K562 (cell line): ENCODE measurements at regions not wholly inside any gene's neighbourhood (a gene's known extent, or its start where the extent isn't known, plus 50 kb on each side); places are given as distances from the start of the nearest gene placed in this dataset.

Experiments
- ATAC-seq: fragments of 200-7000 bp; cut with Tn5 transposase; 3 replicates; pipeline ENCODE4 v1.9.1; 2020; ENCODE audit warnings: moderate library complexity
- BruUV-seq: library from RNA; stranded (reverse); fragments of 400-500 nt; replicated peaks from 2 replicates; lab custom pipeline; 2021; lab: Mats Ljungman, UMichigan
- CTCF ChIA-PET: fragments of 300-600 bp; formaldehyde crosslinking; extraction: SDS; loops from one replicate; lab custom pipeline; 2021; ENCODE audit warnings: low intra/inter-chr PET ratio; lab: Yijun Ruan, JAX
- POLR2A ChIA-PET: fragments of 300-600, 350-650 bp; sonication (Branson Sonifier 250); formaldehyde crosslinking; extraction: SDS; loops from one replicate; lab custom pipeline; 2021; ENCODE audit warnings: antibody characterized with exemption, inconsistent platforms; lab: Yijun Ruan, JAX
- DNase-seq, 4 experiments: peaks; one replicate each; pipeline versions ENCODE4 v3.0.0 to v3.0.0-alpha.2; 2011 to 2018; ENCODE audit warnings: low spot score in 3 of 4, mixed read lengths in 3 of 4; ENCODE audit errors: extremely low read depth in 1 of 4
- FAIRE-seq: peaks from 2 replicates; lab custom pipeline; 2011; peaks lifted over from hg19 to GRCh38; lab: Jason Lieb, UNC
- H2AFZ ChIP-seq: 2 replicates; pipeline ENCODE4 v1.6.0; 2011; ENCODE audit warnings: low read depth, low read length, control low read depth, inconsistent platforms
- H3K27ac ChIP-seq: fragments of 200-600 bp; 3 replicates; pipeline ENCODE4 v1.8.0; 2011; ENCODE audit warnings: low read depth, mild to moderate bottlenecking, control low read depth, inconsistent platforms, low read length, moderate library complexity, mixed read lengths; ENCODE audit errors: extremely low read depth
- H3K27me3 ChIP-seq, 2 experiments: fragments of 300-600 bp in 1 of 2; 2 replicates in 1 of 2; 3 replicates in 1 of 2; pipeline versions ENCODE4 v1.6.0 to v1.8.0; 2011; ENCODE audit warnings: inconsistent platforms in 2 of 2, low read length in 2 of 2, mild to moderate bottlenecking in 1 of 2, mixed read lengths in 1 of 2, moderate library complexity in 1 of 2; ENCODE audit not compliant: control insufficient read depth in 2 of 2, insufficient read depth in 2 of 2
- H3K36me3 ChIP-seq: fragments of 300-600 bp; 3 replicates; pipeline ENCODE4 v1.8.0; 2011; ENCODE audit warnings: mild to moderate bottlenecking, low read length, inconsistent platforms; ENCODE audit not compliant: control insufficient read depth, insufficient read depth
- H3K4me1 ChIP-seq, 2 experiments: fragments of 200-600 bp in 1 of 2; replicated peaks in 1 of 2; 2 replicates in 1 of 2; 3 replicates in 1 of 2; pipeline versions ENCODE4 v1.5.1 to v1.8.0; 2011; ENCODE audit warnings: inconsistent platforms in 2 of 2, low read length in 2 of 2, mild to moderate bottlenecking in 1 of 2, mixed read lengths in 1 of 2, moderate library complexity in 1 of 2; ENCODE audit not compliant: control insufficient read depth in 2 of 2, insufficient read depth in 2 of 2
- H3K4me2 ChIP-seq: 2 replicates; pipeline ENCODE4 v1.6.1; 2011; ENCODE audit warnings: low read length, control low read depth, inconsistent platforms, mixed read lengths; ENCODE audit not compliant: insufficient read depth
- H3K4me3 ChIP-seq: fragments of 200-600 bp; sonication (generic), shearing (Covaris generic); 2 replicates; pipeline ENCODE4 v1.5.1; 2016; ENCODE audit warnings: control low read depth, inconsistent platforms
- H3K79me2 ChIP-seq: fragments of 200-600 bp; 3 replicates; pipeline ENCODE4 v1.8.0; 2011; ENCODE audit warnings: low read length, inconsistent platforms; ENCODE audit not compliant: control insufficient read depth, insufficient read depth
- H3K9ac ChIP-seq, 2 experiments: 2 replicates each; pipeline versions ENCODE4 v1.6.0 to v1.6.1; 2011; ENCODE audit warnings: low read depth in 2 of 2, low read length in 2 of 2, control low read depth in 1 of 2, inconsistent platforms in 1 of 2, mild to moderate bottlenecking in 1 of 2, mixed read lengths in 1 of 2; ENCODE audit not compliant: insufficient read depth in 1 of 2
- H3K9me1 ChIP-seq: one replicate; pipeline ENCODE4 v1.6.0; 2011; ENCODE audit warnings: inconsistent platforms, mild to moderate bottlenecking, low read length, moderate library complexity; ENCODE audit not compliant: control insufficient read depth, insufficient read depth
- H3K9me3 ChIP-seq: replicated peaks from 2 replicates; pipeline ENCODE4 v1.5.1; 2011; ENCODE audit warnings: low read depth, low read length, inconsistent platforms; ENCODE audit not compliant: control insufficient read depth, insufficient read depth
- H4K20me1 ChIP-seq: replicated peaks from 2 replicates; pipeline ENCODE4 v1.6.1; 2011; ENCODE audit warnings: low read length, inconsistent platforms, mixed read lengths; ENCODE audit not compliant: control insufficient read depth, insufficient read depth
- FOXK1 ChIP-seq: sonication (generic); formaldehyde crosslinking; IDR thresholded peaks from 2 replicates; pipeline ENCODE4 v1.8.0; 2022; ENCODE audit warnings: missing genetic modification reagents, mild to moderate bottlenecking, borderline replicate concordance
- KLF10 ChIP-seq: fragments of 250-450 bp; sonication (Bioruptor Pico); IDR thresholded peaks from 2 replicates; pipeline ENCODE4 v1.6.1; 2021; ENCODE audit warnings: matching md5 sums
- POLR2AphosphoS2 ChIP-seq: IDR thresholded peaks from 2 replicates; pipeline ENCODE4 v1.6.1; 2012; ENCODE audit warnings: low read length, improper control_type of control experiment
- POLR2B ChIP-seq: fragments of 450-650 bp; IDR thresholded peaks from 2 replicates; pipeline ENCODE4 v1.6.1; 2018; ENCODE audit warnings: low read depth; ENCODE audit not compliant: partially characterized antibody
- PTTG1 ChIP-seq: fragments of 450-650 bp; IDR thresholded peaks from 2 replicates; pipeline ENCODE4 v1.6.1; 2016; ENCODE audit warnings: low read depth, mild to moderate bottlenecking, missing genetic modification characterization, missing compliant biosample characterization
- SMAD4 ChIP-seq: fragments of 250-450 bp; sonication (Bioruptor Pico); conservative IDR thresholded peaks from 2 replicates; pipeline ENCODE4 v1.8.0; 2021; ENCODE audit warnings: inconsistent platforms, mild to moderate bottlenecking, moderate library complexity
- TAL1 ChIP-seq: fragments of 450-650 bp; IDR thresholded peaks from 2 replicates; pipeline ENCODE4 v1.6.1; 2016; ENCODE audit warnings: mild to moderate bottlenecking
- TEAD2 ChIP-seq: fragments of 450-650 bp; IDR thresholded peaks from 2 replicates; pipeline ENCODE4 v1.6.1; 2016; ENCODE audit warnings: missing genetic modification characterization, control low read depth, missing compliant biosample characterization
- TEAD4 ChIP-seq, 2 experiments: sonication (generic) in 1 of 2; formaldehyde crosslinking in 1 of 2; IDR thresholded peaks; 2 replicates each; pipeline versions ENCODE4 v1.6.1 to v1.8.0; 2012 to 2022; ENCODE audit warnings: borderline replicate concordance in 1 of 2, inconsistent platforms in 1 of 2, low read length in 1 of 2, mild to moderate bottlenecking in 1 of 2, missing genetic modification reagents in 1 of 2
- WHSC1 ChIP-seq: IDR thresholded peaks from one replicate; pipeline ENCODE4 v1.6.1; 2012; ENCODE audit warnings: low read length, control low read depth, inconsistent platforms
- ZNF124 ChIP-seq: sonication (generic); formaldehyde crosslinking; IDR thresholded peaks from 2 replicates; pipeline ENCODE4 v1.8.1; 2022; ENCODE audit warnings: missing genetic modification reagents
- ZNF512 ChIP-seq: IDR thresholded peaks from 2 replicates; pipeline ENCODE4 v1.6.1; 2016; ENCODE audit warnings: missing genetic modification characterization, missing compliant biosample characterization
- ZNF830 ChIP-seq: fragments of 250-450 bp; sonication (Bioruptor Pico); IDR thresholded peaks from 2 replicates; pipeline ENCODE4 v1.5.0; 2021; ENCODE audit warnings: mild to moderate bottlenecking
- WGBS: fragments of 100-300 bp; shearing (Covaris generic); methylation state at CpG from one replicate; pipeline ENCODE4 v1.1.6; 2016; ENCODE audit warnings: low coverage, mixed read lengths; ENCODE audit not compliant: insufficient coverage; ENCODE audit errors: missing lambda C conversion rate; 5-methylcytosine and 5-hydroxymethylcytosine counted together
- in situ Hi-C: fragments of 300-500 bp; cut with MboI; formaldehyde crosslinking; loops from 4 replicates; pipeline ENCODE4 v1.15.0; 2018; ENCODE audit warnings: inconsistent platforms, mixed read lengths
- intact Hi-C: fragments of 100-400 bp; cut with micrococcal nuclease; formaldehyde crosslinking; loops from 2 replicates; pipeline ENCODE4 v1.14.2; 2022
- TF ChIP-seq, protein P1 (sequence below): fragments of 250-450 bp; sonication (Bioruptor Pico); IDR thresholded peaks from 2 replicates; pipeline ENCODE4 v1.8.0; 2021; ENCODE audit warnings: moderate library complexity, mild to moderate bottlenecking, inconsistent platforms

DNA sequence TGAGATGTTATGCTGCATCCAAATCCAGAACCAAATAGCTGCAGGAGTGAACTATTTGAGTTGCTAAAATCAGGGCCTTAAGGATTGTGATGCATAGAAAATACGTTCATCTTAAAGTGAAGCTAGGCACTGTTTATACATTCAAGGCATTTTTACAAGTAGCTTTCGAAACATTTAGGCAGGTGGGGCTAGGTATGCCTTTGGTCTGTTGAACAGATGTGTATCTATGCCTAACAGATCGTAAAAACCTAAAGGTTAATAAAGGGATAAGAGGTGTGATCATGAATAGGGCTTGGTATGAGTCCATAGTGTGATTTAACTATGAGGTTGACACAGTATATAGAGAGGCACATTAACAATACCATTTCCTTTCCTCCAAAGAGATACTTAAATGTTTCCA, 262.5 kb downstream of the SEMA3D start:
- POLR2A ChIA-PET = interaction anchor here (0.6 kb wide), 1 partner anchor 26 kb away, joined by 3 read pairs; no protein-coding TSS in a partner anchor
- no peaks in the 10 kb centered on the region for H3K36me3 ChIP-seq
- DNase-seq = no peak
- TF ChIP-seq WHSC1 (no peak), TEAD2 (tag) (no peak), TAL1 (no peak)
- TF ChIP-seq, all 486 proteins: peak for 0
- H3K79me2 ChIP-seq = no peaks in the 10 kb centered on the region
- H3K4me2 ChIP-seq = no peak overlapping the region
- no peaks in the 10 kb centered on the region for H3K27me3 ChIP-seq
- H3K9me3 ChIP-seq = no peaks in the 10 kb centered on the region
- no peak overlapping the region for H3K27ac ChIP-seq
- BruUV-seq = no TSS peak
- H3K9me1 ChIP-seq = no peaks in the 10 kb centered on the region
- no peaks in the 10 kb centered on the region for H3K4me1 ChIP-seq
- no peak overlapping the region for H3K4me3 ChIP-seq
- H3K9ac ChIP-seq = no peak overlapping the region
- ATAC-seq = no peak
- WGBS = 9% methylated on average over 3 of the region's 3 CpGs
- H4K20me1 ChIP-seq = no peaks in the 10 kb centered on the region
- CTCF ChIA-PET = no interaction called here
- in situ Hi-C loops (no loop called here), intact Hi-C loops (no loop called here)
- no peak for FAIRE-seq
- no peak overlapping the region for H2AFZ ChIP-seq

DNA sequence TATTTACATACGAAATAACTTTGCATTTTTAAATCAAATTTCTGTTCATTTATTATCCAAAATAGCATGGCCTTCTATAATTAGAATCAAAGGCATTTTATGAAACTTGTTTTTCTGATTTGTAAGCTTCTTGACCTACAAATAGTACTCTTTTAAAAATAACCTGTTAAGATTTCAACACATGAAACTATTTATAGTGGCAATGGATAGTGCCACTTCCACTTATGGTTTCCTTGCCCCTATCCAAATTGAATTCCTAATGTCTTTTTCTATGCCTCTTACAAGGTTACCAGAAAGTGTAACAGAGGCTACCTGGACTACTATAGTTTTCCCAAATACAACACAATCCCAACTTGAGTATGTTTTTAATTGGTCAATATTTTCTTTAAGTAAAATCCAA, 263.5 kb downstream of the SEMA3D start:
- in situ Hi-C loops (no loop called here), intact Hi-C loops (no loop called here)
- DNase-seq = no peak
- 10% methylated on average over 1 of the region's 1 CpG for WGBS
- Histone ChIP-seq H3K36me3 (no peaks in the 10 kb centered on the region), H3K9me3 (no peaks in the 10 kb centered on the region)
- TF ChIP-seq ZNF512 (tag) (no peak), TEAD4 (IDR thresholded peaks at IDR 0.05; ENCODE audit: low read length) (no peak), TEAD4 (CRISPR knock-in tag; IDR thresholded peaks at IDR 0.05; ENCODE audit: borderline replicate concordance) (no peak), PTTG1 (no peak), POLR2AphosphoS2 (no peak), ZNF830 (CRISPR knock-in tag) (no peak), SMAD4 (CRISPR knock-in tag) (no peak), FOXK1 (no peak), KLF10 (CRISPR knock-in tag) (no peak), ZNF124 (no peak), POLR2B (no peak)
- TF ChIP-seq, protein P1, sequence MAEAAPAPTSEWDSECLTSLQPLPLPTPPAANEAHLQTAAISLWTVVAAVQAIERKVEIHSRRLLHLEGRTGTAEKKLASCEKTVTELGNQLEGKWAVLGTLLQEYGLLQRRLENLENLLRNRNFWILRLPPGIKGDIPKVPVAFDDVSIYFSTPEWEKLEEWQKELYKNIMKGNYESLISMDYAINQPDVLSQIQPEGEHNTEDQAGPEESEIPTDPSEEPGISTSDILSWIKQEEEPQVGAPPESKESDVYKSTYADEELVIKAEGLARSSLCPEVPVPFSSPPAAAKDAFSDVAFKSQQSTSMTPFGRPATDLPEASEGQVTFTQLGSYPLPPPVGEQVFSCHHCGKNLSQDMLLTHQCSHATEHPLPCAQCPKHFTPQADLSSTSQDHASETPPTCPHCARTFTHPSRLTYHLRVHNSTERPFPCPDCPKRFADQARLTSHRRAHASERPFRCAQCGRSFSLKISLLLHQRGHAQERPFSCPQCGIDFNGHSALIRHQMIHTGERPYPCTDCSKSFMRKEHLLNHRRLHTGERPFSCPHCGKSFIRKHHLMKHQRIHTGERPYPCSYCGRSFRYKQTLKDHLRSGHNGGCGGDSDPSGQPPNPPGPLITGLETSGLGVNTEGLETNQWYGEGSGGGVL (CRISPR knock-in tag) = no peak
- TF ChIP-seq, all 486 proteins: peak for 0
- POLR2A ChIA-PET = no interaction called here
- no peaks in the 10 kb centered on the region for H3K27me3 ChIP-seq
- H3K79me2 ChIP-seq = no peaks in the 10 kb centered on the region
- BruUV-seq = no TSS peak
- no peak overlapping the region for H3K27ac ChIP-seq
- CTCF ChIA-PET = no interaction called here
- H3K4me3 ChIP-seq = no peak overlapping the region
- H4K20me1 ChIP-seq = no peaks in the 10 kb centered on the region
- H2AFZ ChIP-seq = no peak overlapping the region
- H3K4me1 ChIP-seq = no peaks in the 10 kb centered on the region
- no peak for FAIRE-seq
- no peak overlapping the region for H3K4me2 ChIP-seq
- H3K9ac ChIP-seq = no peak overlapping the region
- no peak for ATAC-seq
- H3K9me1 ChIP-seq = no peaks in the 10 kb centered on the region
